BJ (cell line): ENCODE measurements at regions not wholly inside any gene's neighbourhood (a gene's known extent, or its start where the extent isn't known, plus 50 kb on each side); places are given as distances from the start of the nearest gene placed in this dataset.
A peak's percentile ranks its signal among the peaks of the same experiment; 100 is the strongest.

Source experiments
- CTCF ChIA-PET: fragments of 350-600 bp; formaldehyde crosslinking; extraction: SDS; loops from one replicate; lab custom pipeline; 2021; ENCODE audit warnings: antibody characterized with exemption, inconsistent platforms; lab: Yijun Ruan, JAX
- POLR2A ChIA-PET: fragments of 300-600 bp; sonication (Branson Sonifier 250); formaldehyde crosslinking; extraction: SDS; loops from one replicate; lab custom pipeline; 2021; ENCODE audit warnings: antibody characterized with exemption; lab: Charles Lee
- DNase-seq: peaks from one replicate; pipeline ENCODE4 v3.0.0-alpha.2; 2011; ENCODE audit warnings: low read depth
- H3K27me3 ChIP-seq: 2 replicates; pipeline ENCODE4 v1.6.0; 2011; ENCODE audit warnings: low read length; ENCODE audit not compliant: control insufficient read depth, insufficient read depth
- H3K36me3 ChIP-seq: 2 replicates; pipeline ENCODE4 v1.5.1; 2011; ENCODE audit warnings: low read length; ENCODE audit not compliant: control insufficient read depth, insufficient read depth
- H3K4me3 ChIP-seq: 2 replicates; pipeline ENCODE4 v1.5.1; 2011; ENCODE audit warnings: low read depth, mild to moderate bottlenecking, control low read depth, low read length
- TF ChIP-seq, protein P1 (sequence below): IDR thresholded peaks from 2 replicates; pipeline ENCODE4 v1.5.1; 2011; ENCODE audit warnings: low read depth, mild to moderate bottlenecking, control low read depth, inconsistent platforms, low read length, moderate library complexity; ENCODE audit not compliant: insufficient read depth

GRCh38 chr20:4384961-4385360 is 135.9 kb upstream of the ADRA1D start:
- CTCF ChIA-PET: no interaction called here
- POLR2A ChIA-PET: no interaction called here
- Histone ChIP-seq H3K4me3 (no peak overlapping the region), H3K36me3 (no peaks in the 10 kb centered on the region), H3K27me3 (no peaks in the 10 kb centered on the region)
- TF ChIP-seq, protein P1, sequence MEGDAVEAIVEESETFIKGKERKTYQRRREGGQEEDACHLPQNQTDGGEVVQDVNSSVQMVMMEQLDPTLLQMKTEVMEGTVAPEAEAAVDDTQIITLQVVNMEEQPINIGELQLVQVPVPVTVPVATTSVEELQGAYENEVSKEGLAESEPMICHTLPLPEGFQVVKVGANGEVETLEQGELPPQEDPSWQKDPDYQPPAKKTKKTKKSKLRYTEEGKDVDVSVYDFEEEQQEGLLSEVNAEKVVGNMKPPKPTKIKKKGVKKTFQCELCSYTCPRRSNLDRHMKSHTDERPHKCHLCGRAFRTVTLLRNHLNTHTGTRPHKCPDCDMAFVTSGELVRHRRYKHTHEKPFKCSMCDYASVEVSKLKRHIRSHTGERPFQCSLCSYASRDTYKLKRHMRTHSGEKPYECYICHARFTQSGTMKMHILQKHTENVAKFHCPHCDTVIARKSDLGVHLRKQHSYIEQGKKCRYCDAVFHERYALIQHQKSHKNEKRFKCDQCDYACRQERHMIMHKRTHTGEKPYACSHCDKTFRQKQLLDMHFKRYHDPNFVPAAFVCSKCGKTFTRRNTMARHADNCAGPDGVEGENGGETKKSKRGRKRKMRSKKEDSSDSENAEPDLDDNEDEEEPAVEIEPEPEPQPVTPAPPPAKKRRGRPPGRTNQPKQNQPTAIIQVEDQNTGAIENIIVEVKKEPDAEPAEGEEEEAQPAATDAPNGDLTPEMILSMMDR: no peak
- DNase-seq: no peak

GRCh38 chr20:4383961-4384360 is 134.9 kb upstream of the ADRA1D start:
- no peaks in the 10 kb centered on the region for H3K27me3 ChIP-seq
- POLR2A ChIA-PET: no interaction called here
- CTCF ChIA-PET: no interaction called here

GRCh38 chr20:4375881-4376280 is 126.8 kb upstream of the ADRA1D start:
- H3K27me3 ChIP-seq: no peaks in the 10 kb centered on the region
- peak; percentile 0 for DNase-seq
- no peaks in the 10 kb centered on the region for H3K36me3 ChIP-seq
- POLR2A ChIA-PET: no interaction called here
- TF ChIP-seq, protein P1: no peak
- CTCF ChIA-PET: interaction anchor here (0.8 to 1.8 kb wide), 3 partner anchors 9 to 46 kb away, joined by 3 to 5 read pairs (median 4); no protein-coding TSS in a partner anchor
- no peak overlapping the region for H3K4me3 ChIP-seq

More at GRCh38 chr20:4383961-4384360, 134.9 kb upstream of the ADRA1D start:
- no peaks in the 10 kb centered on the region for H3K36me3 ChIP-seq
- TF ChIP-seq, protein P1: no peak
- no peak for DNase-seq
- H3K4me3 ChIP-seq: no peak overlapping the region

GRCh38 chr20:4373454-4373853 is 124.4 kb upstream of the ADRA1D start:
- ChIA-PET CTCF (no interaction called here), POLR2A (no interaction called here)
- Histone ChIP-seq H3K4me3 (no peak overlapping the region), H3K27me3 (no peaks in the 10 kb centered on the region), H3K36me3 (no peaks in the 10 kb centered on the region)
- no peak for DNase-seq
- TF ChIP-seq, protein P1: no peak

DNA sequence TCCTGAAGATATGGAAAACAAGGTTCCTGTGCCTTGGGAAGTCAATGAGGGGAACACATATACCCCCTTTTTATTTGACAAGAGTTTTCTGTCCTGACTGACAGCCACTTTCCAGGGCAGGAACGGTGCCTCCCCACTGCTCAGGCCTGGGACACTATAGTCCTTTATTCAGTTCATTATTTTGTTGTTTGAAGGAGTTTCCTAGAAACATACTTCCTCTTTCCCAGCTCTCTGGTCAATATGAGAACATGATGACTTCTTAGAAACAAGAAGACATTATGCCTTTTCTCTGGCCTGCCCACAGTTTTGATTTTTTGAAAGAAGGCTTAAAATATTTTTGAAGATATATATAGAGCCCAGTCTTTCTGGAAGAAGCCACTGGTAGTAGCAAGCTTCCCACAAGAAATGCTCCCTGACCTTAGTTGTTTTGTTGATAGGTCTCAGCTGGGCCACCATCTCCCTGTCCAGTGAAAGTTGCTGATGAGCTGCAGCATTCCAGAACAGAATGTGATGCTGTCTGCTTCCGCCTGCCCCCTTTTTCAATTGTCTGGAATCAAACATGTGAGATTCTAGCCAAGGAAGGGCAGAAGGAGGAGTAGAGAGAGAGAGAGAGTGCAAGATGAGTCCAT is 122.7 kb upstream of the ADRA1D start:
- no peak for DNase-seq
- ChIA-PET POLR2A (no interaction called here), CTCF (no interaction called here)
- H3K4me3 ChIP-seq: no peak overlapping the region
- H3K36me3 ChIP-seq: no peaks in the 10 kb centered on the region
- TF ChIP-seq, protein P1: no peak
- H3K27me3 ChIP-seq: no peaks in the 10 kb centered on the region
